GM10266 (cell line): ENCODE measurements at regions not wholly inside any gene's neighbourhood (a gene's known extent, or its start where the extent isn't known, plus 50 kb on each side); places are given as distances from the start of the nearest gene placed in this dataset.

Experiments
- DNase-seq: peaks from one replicate; pipeline ENCODE4 v3.0.0; 2012; ENCODE audit errors: extremely low spot score
- TF ChIP-seq, protein P1 (sequence below): IDR thresholded peaks from 2 replicates; pipeline ENCODE4 v1.5.1; 2012; ENCODE audit warnings: mild to moderate bottlenecking, low read depth; ENCODE audit not compliant: control insufficient read depth, insufficient read depth; ENCODE audit errors: missing control alignments

DNA sequence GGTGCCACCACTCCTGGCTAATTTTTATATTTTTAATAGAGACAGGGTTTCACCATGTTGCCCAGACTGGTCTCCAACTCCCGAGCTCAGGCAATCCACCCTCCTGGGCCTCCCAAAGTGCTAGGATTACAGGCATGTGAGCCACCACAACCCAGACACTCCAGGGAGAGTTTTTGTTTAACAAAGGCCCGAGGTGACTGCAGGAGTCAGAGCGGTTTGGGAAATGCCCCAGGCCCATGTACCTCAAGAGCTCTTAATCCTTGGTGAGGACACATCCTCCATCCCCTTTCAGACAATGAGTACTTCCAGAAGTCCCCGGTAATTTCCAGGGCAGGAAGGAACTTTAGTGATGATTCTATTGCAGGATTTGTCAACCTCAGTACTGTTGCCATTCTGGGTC, 176.0 kb downstream of the ESRRB start:
- TF ChIP-seq, protein P1, sequence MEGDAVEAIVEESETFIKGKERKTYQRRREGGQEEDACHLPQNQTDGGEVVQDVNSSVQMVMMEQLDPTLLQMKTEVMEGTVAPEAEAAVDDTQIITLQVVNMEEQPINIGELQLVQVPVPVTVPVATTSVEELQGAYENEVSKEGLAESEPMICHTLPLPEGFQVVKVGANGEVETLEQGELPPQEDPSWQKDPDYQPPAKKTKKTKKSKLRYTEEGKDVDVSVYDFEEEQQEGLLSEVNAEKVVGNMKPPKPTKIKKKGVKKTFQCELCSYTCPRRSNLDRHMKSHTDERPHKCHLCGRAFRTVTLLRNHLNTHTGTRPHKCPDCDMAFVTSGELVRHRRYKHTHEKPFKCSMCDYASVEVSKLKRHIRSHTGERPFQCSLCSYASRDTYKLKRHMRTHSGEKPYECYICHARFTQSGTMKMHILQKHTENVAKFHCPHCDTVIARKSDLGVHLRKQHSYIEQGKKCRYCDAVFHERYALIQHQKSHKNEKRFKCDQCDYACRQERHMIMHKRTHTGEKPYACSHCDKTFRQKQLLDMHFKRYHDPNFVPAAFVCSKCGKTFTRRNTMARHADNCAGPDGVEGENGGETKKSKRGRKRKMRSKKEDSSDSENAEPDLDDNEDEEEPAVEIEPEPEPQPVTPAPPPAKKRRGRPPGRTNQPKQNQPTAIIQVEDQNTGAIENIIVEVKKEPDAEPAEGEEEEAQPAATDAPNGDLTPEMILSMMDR = no peak
- no peak for DNase-seq

GRCh38 chr14:76564471-76565422, 188.8 kb downstream of the ESRRB start:
- TF ChIP-seq, protein P1 = no peak
- DNase-seq = no peak

- no peak for DNase-seq
- TF ChIP-seq, protein P1 = no peak
Observed at GRCh38 chr14:76566439-76566838, 190.5 kb downstream of the ESRRB start.

- TF ChIP-seq, protein P1 = no peak
- DNase-seq = no peak
Observed at GRCh38 chr14:76574416-76575095, 186.7 kb upstream of the VASH1 start.

DNA sequence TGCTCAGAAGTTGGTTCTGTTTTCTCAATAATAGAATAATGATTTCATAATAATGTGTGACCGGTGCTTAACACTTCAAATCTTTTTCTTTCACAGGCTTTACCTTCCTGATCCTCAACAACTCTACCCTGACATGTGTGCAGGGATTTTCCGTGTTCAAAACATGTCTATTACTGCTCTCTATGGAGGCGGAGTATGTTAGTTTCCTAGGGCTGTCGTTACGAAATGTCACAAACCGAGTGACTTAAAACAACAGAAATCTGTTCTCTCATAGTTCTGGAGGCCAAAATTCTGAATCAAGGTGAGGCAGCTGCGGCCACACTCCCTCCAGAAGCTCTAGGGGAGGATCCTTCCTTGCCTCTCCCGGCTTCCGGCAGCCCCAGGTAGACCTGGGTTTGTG, 186.2 kb upstream of the VASH1 start:
- TF ChIP-seq, protein P1 = no peak
- no peak for DNase-seq

GRCh38 chr14:76576047-76576741, 185.1 kb upstream of the VASH1 start:
- DNase-seq = no peak
- TF ChIP-seq, protein P1 = no peak
